Right cardiac atrium (tissue), 5 donors: ENCODE measurements at regions not wholly inside any gene's neighbourhood (a gene's known extent, or its start where the extent isn't known, plus 50 kb on each side); places are given as distances from the start of the nearest gene placed in this dataset.

Source experiments
- ATAC-seq, 2 donors: fragments of 200-7000 bp; cut with Tn5 transposase; one replicate each; pipeline versions ENCODE4 v1.8.0 to v1.9.1; 2020; ENCODE audit warnings: moderate library complexity in 2 of 2, mild to moderate bottlenecking in 1 of 2
- DNase-seq, 3 donors: peaks; one replicate each; pipeline ENCODE4 v3.0.0-alpha.2; 2020
- H3K27ac ChIP-seq: one replicate; pipeline ENCODE4 v1.5.1; 2013; ENCODE audit warnings: mild to moderate bottlenecking, low read length, control low read depth, moderate library complexity
- H3K27me3 ChIP-seq: one replicate; pipeline ENCODE4 v1.6.1; 2013; ENCODE audit not compliant: control insufficient read depth, insufficient read depth
- H3K4me1 ChIP-seq: one replicate; pipeline ENCODE4 v1.6.1; 2013; ENCODE audit warnings: low read length; ENCODE audit not compliant: control insufficient read depth, insufficient read depth
- H3K4me3 ChIP-seq: one replicate; pipeline ENCODE4 v1.5.1; 2013; ENCODE audit warnings: low read length, control low read depth
- H3K9me3 ChIP-seq: one replicate; pipeline ENCODE4 v1.6.1; 2013; ENCODE audit warnings: low read length; ENCODE audit not compliant: control insufficient read depth
- WGBS: extraction: QIAGEN DNeasy Blood & Tissue Kit; methylation state at CpG from one replicate; pipeline ENCODE4 v1.1.7; 2013; 5-methylcytosine and 5-hydroxymethylcytosine counted together
- intact Hi-C, 4 donors: fragments of 100-400 bp; cut with DNase I; formaldehyde crosslinking; loops; one replicate each; pipeline versions ENCODE4 v1.11.0 to v1.14.0; 2022 to 2023
- donor health status: healthy with polysubstance abuse.
- donor health status: DM: no; HTN: yes; CAD: no.
- donor health status: DM: no; HTN: no; CAD: no.
- donor health status: DM: no; HTN: yes; CAD: no; lungs with severe emphysema.
- donor health status: DM: yes; HTN: yes; CAD: no.

- intact Hi-C loops, result no loop called here
- WGBS, result 76% methylated on average over 3 of the region's 3 CpGs
These were observed 135.1 kb downstream of the SPATA19 start for GRCh38 chr11:133710241-133710640.

DNA sequence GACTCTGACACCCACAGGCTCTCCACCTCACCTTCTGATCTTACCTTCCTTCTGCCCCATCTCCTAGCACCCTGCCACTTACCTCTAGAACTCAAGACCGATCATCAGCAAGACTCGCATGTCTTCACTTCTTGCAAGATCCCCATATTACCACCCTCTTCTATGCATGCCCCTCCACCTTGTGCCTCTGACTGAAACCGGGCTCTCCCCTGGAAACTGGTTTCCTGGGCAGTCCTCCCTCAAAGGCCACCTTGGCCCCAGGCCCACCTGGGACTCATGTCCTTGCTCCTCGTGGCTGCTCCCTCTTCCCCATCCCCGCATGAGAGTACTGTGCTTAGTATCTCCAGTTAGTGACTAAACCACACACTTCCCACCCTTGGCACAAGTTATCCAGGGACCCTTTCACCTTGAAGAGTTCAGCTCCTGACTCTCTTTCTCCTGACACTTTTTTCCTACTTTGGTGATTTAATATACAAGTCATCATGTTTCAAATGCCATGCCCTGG is 136.7 kb downstream of the SPATA19 start:
- WGBS, result 83% methylated on average over 5 of the region's 5 CpGs
- no peak overlapping the region for H3K4me3 ChIP-seq
- H3K27ac ChIP-seq, result no peak overlapping the region
- DNase-seq (no peak), ATAC-seq (no peak)
- H3K27me3 ChIP-seq, result no peaks in the 10 kb centered on the region
- no peaks in the 10 kb centered on the region for H3K9me3 ChIP-seq
- peaks cover 3% of the 10 kb centered on the region for H3K4me1 ChIP-seq
- intact Hi-C loops, result no loop called here

More at GRCh38 chr11:133710241-133710640, 135.1 kb downstream of the SPATA19 start:
- no peak for ATAC-seq
- Histone ChIP-seq H3K27me3 (no peaks in the 10 kb centered on the region), H3K27ac (no peak overlapping the region), H3K9me3 (no peaks in the 10 kb centered on the region), H3K4me3 (no peak overlapping the region), H3K4me1 (peaks cover 3% of the 10 kb centered on the region)
- DNase-seq, result no peak

DNA sequence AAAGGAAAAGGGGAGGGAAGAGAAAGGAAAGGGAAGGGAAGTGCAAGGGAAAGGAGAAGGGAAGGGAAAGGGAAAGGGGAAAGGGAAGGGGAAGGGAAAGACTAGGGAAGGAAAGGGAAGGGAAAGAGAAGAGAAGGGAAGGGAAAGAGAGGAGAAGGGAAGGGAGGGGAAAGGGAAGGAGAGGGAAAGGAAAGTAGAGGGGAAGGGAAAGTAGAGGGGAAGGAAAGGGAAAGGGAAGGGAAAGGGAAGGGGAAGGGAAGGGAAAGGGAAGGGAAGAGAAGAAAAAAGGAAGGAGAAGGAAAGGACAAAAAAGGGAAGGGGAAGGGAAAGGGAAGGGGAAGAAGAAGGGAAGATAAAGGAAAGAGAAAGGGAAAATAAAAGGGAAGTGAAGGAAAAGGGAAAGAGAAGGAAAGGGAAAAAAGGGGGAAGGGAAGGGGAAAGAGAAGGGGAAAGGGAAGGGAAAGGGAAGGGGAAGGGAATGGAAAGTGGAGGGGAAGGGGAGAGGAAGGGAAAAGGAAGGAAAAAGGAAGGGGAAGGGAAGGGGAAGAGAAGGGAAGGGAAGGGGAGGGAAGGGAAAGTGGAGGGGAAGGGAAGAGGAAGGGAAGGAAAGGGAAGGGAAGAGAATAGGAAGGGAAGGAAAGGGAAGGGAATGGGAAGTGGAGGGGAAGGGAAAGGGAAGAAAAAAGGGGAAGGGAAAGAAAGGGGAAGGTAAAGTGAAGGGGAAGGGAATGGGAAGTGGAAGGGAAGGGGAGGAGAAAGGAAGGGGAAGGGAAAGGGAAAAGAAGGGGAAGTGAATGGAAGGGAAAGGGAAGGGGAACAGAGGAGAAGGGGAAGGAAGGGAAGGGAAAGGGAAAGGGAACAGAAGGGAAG is 138.2 kb downstream of the SPATA19 start:
- no peaks in the 10 kb centered on the region for H3K27me3 ChIP-seq
- no peak overlapping the region for H3K4me3 ChIP-seq
- no peak overlapping the region for H3K27ac ChIP-seq
- DNase-seq (no peak), ATAC-seq (no peak)
- H3K9me3 ChIP-seq, result no peaks in the 10 kb centered on the region
- H3K4me1 ChIP-seq, result peaks cover 3% of the 10 kb centered on the region
- intact Hi-C loops, result no loop called here

- no peaks in the 10 kb centered on the region for H3K9me3 ChIP-seq
- H3K4me1 ChIP-seq, result no peaks in the 10 kb centered on the region
- 95% methylated on average over 3 of the region's 3 CpGs for WGBS
- ATAC-seq, result no peak
- no peaks in the 10 kb centered on the region for H3K27me3 ChIP-seq
- H3K27ac ChIP-seq, result no peak overlapping the region
- intact Hi-C loops, result no loop called here
- no peak for DNase-seq
- H3K4me3 ChIP-seq, result no peak overlapping the region
These were observed 139.4 kb downstream of the SPATA19 start for GRCh38 chr11:133705873-133706272.

GRCh38 chr11:133705074-133705648 is 140.2 kb downstream of the SPATA19 start:
- intact Hi-C loops, result no loop called here
- Histone ChIP-seq H3K4me3 (no peak overlapping the region), H3K27ac (no peak overlapping the region), H3K9me3 (no peaks in the 10 kb centered on the region), H3K4me1 (no peaks in the 10 kb centered on the region), H3K27me3 (no peaks in the 10 kb centered on the region)
- DNase-seq (no peak), ATAC-seq (no peak)
- WGBS, result 53% methylated on average over 8 of the region's 8 CpGs

DNA sequence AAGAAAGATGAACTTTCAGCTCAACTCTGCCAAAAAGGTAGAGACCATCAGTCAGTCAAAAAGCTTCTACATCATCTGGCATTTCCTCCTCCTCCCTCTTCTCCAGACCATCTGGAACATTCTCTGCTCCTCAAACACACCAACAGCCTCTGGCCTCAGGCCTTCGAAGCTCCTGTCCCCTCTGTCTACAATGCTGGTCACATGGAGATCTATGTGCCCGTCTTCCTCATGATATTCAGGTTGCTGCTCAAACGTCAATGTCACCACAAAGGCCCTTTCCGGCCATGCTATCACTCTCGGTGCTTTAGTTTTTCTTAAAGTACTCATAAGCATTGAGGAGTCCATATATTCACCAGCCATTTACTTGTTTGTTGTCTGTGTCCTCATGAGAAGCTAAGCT is 146.2 kb downstream of the SPATA19 start:
- ATAC-seq (no peak), DNase-seq (no peak)
- Histone ChIP-seq H3K4me3 (no peak overlapping the region), H3K4me1 (peaks cover 4% of the 10 kb centered on the region), H3K9me3 (no peaks in the 10 kb centered on the region), H3K27me3 (no peaks in the 10 kb centered on the region), H3K27ac (peak overlapping the region; percentile 28)
- 85% methylated on average over 5 of the region's 5 CpGs for WGBS
- intact Hi-C loops, result no loop called here

- no peak overlapping the region for H3K4me3 ChIP-seq
- no peak for DNase-seq
- H3K9me3 ChIP-seq, result no peaks in the 10 kb centered on the region
- intact Hi-C loops, result no loop called here
- peak overlapping the region; percentile 90 for H3K27ac ChIP-seq
- H3K27me3 ChIP-seq, result no peaks in the 10 kb centered on the region
- WGBS, result 63% methylated on average over 1 of the region's 1 CpG
- peaks cover 4% of the 10 kb centered on the region for H3K4me1 ChIP-seq
- ATAC-seq, result peak; percentile 57 to 83
These were observed 146.7 kb downstream of the SPATA19 start for GRCh38 chr11:133698654-133699053.

DNA sequence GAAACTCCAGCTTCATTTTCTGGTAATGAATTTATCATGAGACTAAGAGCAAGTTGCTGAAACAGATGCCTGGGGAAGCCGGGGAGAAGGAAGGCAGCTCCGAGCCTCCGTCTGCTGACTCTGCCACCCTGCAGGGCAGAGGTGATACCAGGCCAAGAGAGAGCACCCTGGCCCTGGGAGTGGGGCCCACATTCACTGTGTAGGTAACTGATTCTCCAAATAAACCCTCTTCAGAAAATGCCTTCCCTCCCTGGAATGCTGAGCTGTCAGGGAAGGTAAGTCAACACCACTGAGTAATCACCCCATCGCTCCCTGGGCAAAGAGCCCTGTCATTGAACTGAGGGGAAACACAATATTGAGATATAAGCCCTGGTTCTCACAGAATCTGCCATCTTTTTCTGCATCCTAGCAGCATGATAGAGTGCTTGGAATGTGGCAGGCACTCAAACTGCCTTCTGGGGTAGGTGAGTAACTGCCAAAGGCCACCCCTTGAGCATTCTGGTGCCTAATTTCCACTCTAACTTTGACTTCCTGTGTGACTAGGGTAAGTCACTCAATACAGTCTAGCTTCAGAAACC is 147.6 kb downstream of the SPATA19 start:
- ATAC-seq, result peak; percentile 23 to 25
- intact Hi-C loops, result no loop called here
- Histone ChIP-seq H3K9me3 (no peaks in the 10 kb centered on the region), H3K27ac (peak overlapping the region; percentile 93), H3K4me3 (no peak overlapping the region), H3K4me1 (peaks cover 4% of the 10 kb centered on the region), H3K27me3 (no peaks in the 10 kb centered on the region)
- WGBS, result 73% methylated on average over 4 of the region's 4 CpGs
- no peak for DNase-seq

GRCh38 chr11:133697161-133697560 is 148.2 kb downstream of the SPATA19 start:
- 47% methylated on average over 5 of the region's 5 CpGs for WGBS
- DNase-seq, result no peak
- Histone ChIP-seq H3K4me1 (peaks cover 4% of the 10 kb centered on the region), H3K27me3 (no peaks in the 10 kb centered on the region), H3K4me3 (no peak overlapping the region), H3K27ac (peak overlapping the region; percentile 49), H3K9me3 (no peaks in the 10 kb centered on the region)
- peak; percentile 58 to 68 for ATAC-seq
- intact Hi-C loops, result no loop called here

- intact Hi-C loops, result no loop called here
- DNase-seq (no peak), ATAC-seq (no peak)
- Histone ChIP-seq H3K27ac (no peak overlapping the region), H3K27me3 (no peaks in the 10 kb centered on the region), H3K9me3 (no peaks in the 10 kb centered on the region), H3K4me1 (peaks cover 4% of the 10 kb centered on the region), H3K4me3 (no peak overlapping the region)
- WGBS, result 64% methylated on average over 2 of the region's 2 CpGs
These were observed 149.9 kb downstream of the SPATA19 start for GRCh38 chr11:133695387-133695786.

GRCh38 chr11:133694701-133695100 is 150.6 kb downstream of the SPATA19 start:
- 77% methylated on average over 3 of the region's 3 CpGs for WGBS
- ATAC-seq, result no peak

More at GRCh38 chr11:133694701-133695100, 150.6 kb downstream of the SPATA19 start:
- Histone ChIP-seq H3K27me3 (no peaks in the 10 kb centered on the region), H3K27ac (no peak overlapping the region), H3K4me1 (peaks cover 4% of the 10 kb centered on the region), H3K9me3 (no peaks in the 10 kb centered on the region), H3K4me3 (no peak overlapping the region)
- intact Hi-C loops, result no loop called here
- no peak for DNase-seq
